IMR-90 (cell line): ENCODE measurements at regions not wholly inside any gene's neighbourhood (a gene's known extent, or its start where the extent isn't known, plus 50 kb on each side); places are given as distances from the start of the nearest gene placed in this dataset.

Source experiments
- ATAC-seq: fragments of 200-7000 bp; cut with Tn5 transposase; 2 replicates; pipeline ENCODE4 v1.9.1; 2020; ENCODE audit warnings: low read depth, mild to moderate bottlenecking, moderate library complexity
- BruUV-seq: library from RNA; stranded (reverse); fragments of 400-500 nt; replicated peaks from 2 replicates; lab custom pipeline; 2021; lab: Mats Ljungman, UMichigan
- CTCF ChIA-PET: fragments of 300-600 bp; formaldehyde crosslinking; extraction: SDS; loops from one replicate; lab custom pipeline; 2021; ENCODE audit warnings: antibody characterized with exemption; lab: Yijun Ruan, JAX
- POLR2A ChIA-PET: fragments of 300-600 bp; sonication (Branson Sonifier 250); formaldehyde crosslinking; loops from one replicate; lab custom pipeline; 2022; ENCODE audit warnings: antibody characterized with exemption; ENCODE audit not compliant: unreplicated experiment; lab: Charles Lee
- DNase-seq: peaks from one replicate; pipeline ENCODE4 v3.0.0; 2013
- H2AFZ ChIP-seq: replicated peaks from 2 replicates; pipeline ENCODE3; 2013; ENCODE audit warnings: low read length, mild to moderate bottlenecking; ENCODE audit not compliant: poor library complexity
- H2AK5ac ChIP-seq: 2 replicates; pipeline ENCODE4 v1.6.1; 2013; ENCODE audit warnings: low read depth, low read length, inconsistent platforms
- H2AK9ac ChIP-seq: replicated peaks from 2 replicates; pipeline ENCODE3; 2013; ENCODE audit warnings: mild to moderate bottlenecking, low read depth, low read length, moderate library complexity; ENCODE audit not compliant: poor library complexity
- H2BK120ac ChIP-seq: 2 replicates; pipeline ENCODE4 v1.6.1; 2013; ENCODE audit warnings: low read depth, low read length, inconsistent platforms
- H2BK15ac ChIP-seq: 3 replicates; pipeline ENCODE4 v1.6.1; 2013; ENCODE audit warnings: low read depth, low read length, inconsistent platforms
- H2BK20ac ChIP-seq: 2 replicates; pipeline ENCODE4 v1.6.1; 2013; ENCODE audit warnings: low read depth, mild to moderate bottlenecking, inconsistent platforms, low read length, moderate library complexity
- H2BK5ac ChIP-seq: 2 replicates; pipeline ENCODE4 v1.6.1; 2013; ENCODE audit warnings: mild to moderate bottlenecking, low read depth, low read length, inconsistent platforms; ENCODE audit not compliant: poor library complexity, severe bottlenecking
- H3K14ac ChIP-seq: replicated peaks from 2 replicates; pipeline ENCODE4 v1.6.1; 2013; ENCODE audit warnings: low read depth, low read length, inconsistent platforms
- H3K18ac ChIP-seq: 2 replicates; pipeline ENCODE4 v1.6.1; 2013; ENCODE audit warnings: low read depth, low read length, control low read depth
- H3K23ac ChIP-seq: 2 replicates; pipeline ENCODE4 v1.6.1; 2013; ENCODE audit warnings: low read depth, low read length, inconsistent platforms
- H3K27ac ChIP-seq: 2 replicates; pipeline ENCODE4 v1.5.1; 2013; ENCODE audit warnings: mild to moderate bottlenecking, control low read depth, low read length; ENCODE audit not compliant: insufficient read depth
- H3K27me3 ChIP-seq: 2 replicates; pipeline ENCODE4 v1.6.1; 2013; ENCODE audit warnings: low read length; ENCODE audit not compliant: control insufficient read depth, insufficient read depth
- H3K36me3 ChIP-seq: 2 replicates; pipeline ENCODE4 v1.6.1; 2013; ENCODE audit warnings: low read length, mixed read lengths; ENCODE audit not compliant: control insufficient read depth, insufficient read depth
- H3K4ac ChIP-seq: 2 replicates; pipeline ENCODE4 v1.6.1; 2013; ENCODE audit warnings: low read depth, low read length, inconsistent platforms
- H3K4me1 ChIP-seq: 2 replicates; pipeline ENCODE4 v1.6.1; 2013; ENCODE audit warnings: low read length, mixed read lengths; ENCODE audit not compliant: control insufficient read depth, insufficient read depth
- H3K4me2 ChIP-seq: 2 replicates; pipeline ENCODE4 v1.6.1; 2013; ENCODE audit warnings: low read depth, mild to moderate bottlenecking, control low read depth, low read length, moderate library complexity
- H3K4me3 ChIP-seq: 2 replicates; pipeline ENCODE4 v1.5.1; 2013; ENCODE audit warnings: low read depth, mild to moderate bottlenecking, control low read depth, low read length, moderate library complexity; ENCODE audit not compliant: insufficient read depth
- H3K56ac ChIP-seq: 2 replicates; pipeline ENCODE4 v1.6.1; 2013; ENCODE audit warnings: low read length, inconsistent platforms; ENCODE audit not compliant: insufficient read depth; ENCODE audit errors: extremely low read depth
- H3K79me1 ChIP-seq, 2 experiments: 2 replicates each; pipeline ENCODE4 v1.6.1; 2013; ENCODE audit warnings: low read length in 2 of 2, inconsistent platforms in 1 of 2, low read depth in 1 of 2
- H3K9ac ChIP-seq: 2 replicates; pipeline ENCODE4 v1.6.1; 2013; ENCODE audit warnings: low read depth, low read length, control low read depth
- H3K9me1 ChIP-seq: 2 replicates; pipeline ENCODE4 v1.6.1; 2013; ENCODE audit warnings: low read length, inconsistent platforms; ENCODE audit not compliant: insufficient read depth
- H3K9me3 ChIP-seq: 2 replicates; pipeline ENCODE4 v1.6.1; 2013; ENCODE audit warnings: low read length; ENCODE audit not compliant: control insufficient read depth, insufficient read depth
- H4K20me1 ChIP-seq: 2 replicates; pipeline ENCODE4 v1.6.1; 2013; ENCODE audit warnings: low read length, inconsistent platforms; ENCODE audit not compliant: insufficient read depth
- H4K5ac ChIP-seq: 2 replicates; pipeline ENCODE4 v1.6.1; 2013; ENCODE audit warnings: mild to moderate bottlenecking, low read depth, low read length, control low read depth
- H4K8ac ChIP-seq, 2 experiments: 2 replicates each; pipeline ENCODE4 v1.6.1; 2013; ENCODE audit warnings: low read depth in 2 of 2, low read length in 2 of 2, control low read depth in 1 of 2, inconsistent platforms in 1 of 2
- H4K91ac ChIP-seq: 2 replicates; pipeline ENCODE4 v1.6.1; 2013; ENCODE audit warnings: low read depth, low read length, inconsistent platforms; ENCODE audit not compliant: insufficient read depth
- BHLHE40 ChIP-seq: fragments of 150-350 bp; IDR thresholded peaks from 2 replicates; pipeline ENCODE4 v1.6.1; 2016; ENCODE audit warnings: mild to moderate bottlenecking, low read depth, low read length
- CEBPB ChIP-seq: IDR thresholded peaks from 2 replicates; pipeline ENCODE4 v1.6.1; 2012; ENCODE audit warnings: low read depth, low read length, improper control_type of control experiment
- CTCF ChIP-seq: conservative IDR thresholded peaks from 2 replicates; pipeline ENCODE4 v1.5.1; 2012; ENCODE audit warnings: mild to moderate bottlenecking, low read depth, low read length, improper control_type of control experiment
- ELK1 ChIP-seq: fragments of 150-350 bp; IDR thresholded peaks from 2 replicates; pipeline ENCODE4 v1.6.1; 2016; ENCODE audit warnings: low read depth, mild to moderate bottlenecking, low read length, moderate library complexity, borderline replicate concordance
- FOS ChIP-seq: fragments of 150-350 bp; IDR thresholded peaks from 2 replicates; pipeline ENCODE4 v1.6.1; 2016; ENCODE audit warnings: low read depth, low read length
- MAFK ChIP-seq: IDR thresholded peaks from 2 replicates; pipeline ENCODE4 v1.6.1; 2012; ENCODE audit warnings: low read depth, low read length, improper control_type of control experiment
- POLR2A ChIP-seq: IDR thresholded peaks from 2 replicates; pipeline ENCODE4 v1.6.1; 2012; ENCODE audit warnings: mild to moderate bottlenecking, low read depth, low read length
- RAD21 ChIP-seq: IDR thresholded peaks from 2 replicates; pipeline ENCODE4 v1.6.1; 2012; ENCODE audit warnings: low read length, improper control_type of control experiment
- RCOR1 ChIP-seq: IDR thresholded peaks from 2 replicates; pipeline ENCODE4 v1.6.1; 2012; ENCODE audit warnings: mild to moderate bottlenecking, low read length, improper control_type of control experiment; ENCODE audit not compliant: insufficient replicate concordance
- WGBS, 2 experiments: methylation state at CpG; one replicate each; pipeline versions ENCODE4 v1.1.5 to v1.1.7; 2013; ENCODE audit warnings: missing lambda C conversion rate in 2 of 2; ENCODE audit not compliant: insufficient read length in 1 of 2; ENCODE audit errors: extremely low coverage in 2 of 2; 5-methylcytosine and 5-hydroxymethylcytosine counted together
- dilution Hi-C: fragments of 300-500 bp; cut with HindIII; formaldehyde crosslinking; loops from one replicate; pipeline ENCODE4 v1.14.3; 2018; ENCODE audit warnings: low sequenced_read_pairs; ENCODE audit not compliant: unreplicated experiment
- in situ Hi-C: fragments of 300-500 bp; cut with MboI; formaldehyde crosslinking; loops from 3 replicates; pipeline ENCODE4 v1.14.3; 2019; ENCODE audit warnings: low sequenced_read_pairs, inconsistent platforms, mixed read lengths
- intact Hi-C: fragments of 100-400 bp; cut with micrococcal nuclease; formaldehyde crosslinking; loops from 2 replicates; pipeline ENCODE4 v1.10.0; 2022

- Histone ChIP-seq H3K14ac (no peak overlapping the region), H2AK9ac (no peak overlapping the region), H3K56ac (no peak overlapping the region), H4K91ac (no peak overlapping the region), H3K4ac (no peak overlapping the region), H2AK5ac (no peak overlapping the region), H3K36me3 (no peaks in the 10 kb centered on the region), H4K8ac (no peak overlapping the region), H3K4me2 (no peak overlapping the region), H3K79me1 (no peaks in the 10 kb centered on the region), H2BK120ac (no peak overlapping the region), H3K9me1 (no peaks in the 10 kb centered on the region), H2AFZ (no peak overlapping the region), H3K27me3 (no peaks in the 10 kb centered on the region), H4K5ac (no peak overlapping the region), H3K9me3 (no peaks in the 10 kb centered on the region), H4K20me1 (no peaks in the 10 kb centered on the region), H3K9ac (no peak overlapping the region), H3K4me3 (no peak overlapping the region), H3K4me1 (no peaks in the 10 kb centered on the region), H2BK5ac (no peak overlapping the region), H3K18ac (no peak overlapping the region), H2BK20ac (no peak overlapping the region), H3K23ac (no peak overlapping the region), H3K27ac (no peak overlapping the region), H2BK15ac (no peak overlapping the region)
- ATAC-seq (no peak), DNase-seq (no peak)
- intact Hi-C loops (no loop called here), dilution Hi-C loops (no loop called here), in situ Hi-C loops (no loop called here)
- CTCF ChIA-PET = no interaction called here
- POLR2A ChIA-PET = interaction anchor here (0.5 kb wide), 1 partner anchor 76 kb away, joined by 4 read pairs; no protein-coding TSS in a partner anchor
- no peak for TF ChIP-seq BHLHE40
- TF ChIP-seq CTCF = no peak
- no peak for TF ChIP-seq CEBPB
- no peak for TF ChIP-seq MAFK
- no peak for TF ChIP-seq RCOR1
- TF ChIP-seq FOS = no peak
- TF ChIP-seq RAD21 = no peak
- no peak for TF ChIP-seq POLR2A
- no peak for TF ChIP-seq ELK1
- BruUV-seq = no TSS peak
- WGBS, 2 experiments = no CpG with 5 or more reads among the region's 3 CpGs
These were observed 155.6 kb downstream of the HS3ST2 start for GRCh38 chr16:22969567-22969966.
